Hematopoietic multipotent progenitor cell treated with erythropoietin and hydrocortisone succinate and interleukin-3 and kit ligand, for 6 days (in vitro differentiated cells): ENCODE measurements at regions not wholly inside any gene's neighbourhood (a gene's known extent, or its start where the extent isn't known, plus 50 kb on each side); places are given as distances from the start of the nearest gene placed in this dataset.

Experiments
- DNase-seq: peaks from one replicate; pipeline ENCODE4 v3.0.0-alpha.2; 2015

DNA sequence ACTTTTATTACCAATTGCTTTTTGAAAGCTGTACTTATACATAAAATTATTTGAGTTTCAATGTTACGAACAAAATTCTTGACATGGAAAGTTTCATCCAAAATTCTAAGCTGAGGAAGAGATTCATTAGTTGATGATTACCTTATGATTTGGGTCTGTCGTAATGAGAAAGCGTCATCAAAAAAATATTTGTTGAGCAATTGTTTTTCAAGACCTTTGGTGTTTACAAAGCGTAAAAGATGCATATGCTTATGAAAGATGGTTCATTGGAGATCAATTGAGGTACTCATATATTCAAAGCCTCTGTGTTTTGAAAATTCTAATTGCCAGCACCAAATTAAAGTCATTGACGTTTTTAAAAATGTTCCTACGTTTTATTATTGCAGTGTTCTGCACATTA, 110.5 kb upstream of the DOK5 start:
- DNase-seq: no peak

DNA sequence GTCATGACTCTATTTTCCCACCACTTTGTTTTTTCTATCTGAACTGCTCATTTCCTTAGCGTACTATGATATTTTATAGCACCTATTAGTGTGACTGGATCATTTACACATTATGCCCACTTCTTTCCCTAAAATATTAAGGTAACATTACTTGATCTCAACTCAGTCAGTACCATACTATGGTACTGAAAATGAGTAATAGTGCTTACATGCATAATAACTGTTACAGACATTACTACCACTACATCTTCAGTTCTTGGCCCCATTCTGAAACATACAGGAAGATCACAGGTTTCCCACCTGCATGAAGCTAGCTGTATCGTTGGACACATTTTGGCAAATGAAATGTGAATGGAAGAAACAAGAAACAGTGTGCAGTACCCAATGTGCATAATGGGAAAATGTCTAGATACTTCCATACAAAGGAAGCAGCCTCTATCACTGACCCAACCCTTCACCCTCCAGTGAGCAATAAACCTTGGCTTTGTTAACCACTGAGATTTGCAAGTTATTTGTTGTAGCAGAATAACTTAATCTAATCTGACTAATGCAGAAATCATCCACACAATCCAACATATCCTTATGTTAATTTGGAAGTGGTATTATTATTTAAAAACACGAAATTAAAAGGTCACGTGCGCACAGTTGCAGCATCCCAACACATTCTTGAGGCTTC, 108.6 kb upstream of the DOK5 start:
- no peak for DNase-seq

DNA sequence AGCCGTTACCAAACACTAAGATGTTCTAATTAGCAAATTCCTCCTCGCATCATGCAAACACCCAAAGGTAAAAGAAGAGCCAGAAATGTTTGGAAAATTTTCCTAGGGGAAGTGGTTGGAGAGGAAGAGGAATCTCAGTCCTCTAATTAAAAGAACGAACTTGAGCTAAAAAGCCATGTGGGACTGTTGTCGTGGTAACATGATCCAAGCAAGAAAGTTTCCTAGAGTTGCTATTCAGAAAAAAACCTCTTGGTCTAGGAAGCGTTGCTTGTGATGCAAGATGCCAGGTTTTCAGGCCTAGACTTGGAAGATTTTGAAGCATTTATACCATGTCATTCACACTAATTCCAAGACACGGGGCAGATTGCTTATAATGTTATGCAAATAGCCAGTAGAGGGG, 106.8 kb upstream of the DOK5 start:
- DNase-seq: no peak

DNA sequence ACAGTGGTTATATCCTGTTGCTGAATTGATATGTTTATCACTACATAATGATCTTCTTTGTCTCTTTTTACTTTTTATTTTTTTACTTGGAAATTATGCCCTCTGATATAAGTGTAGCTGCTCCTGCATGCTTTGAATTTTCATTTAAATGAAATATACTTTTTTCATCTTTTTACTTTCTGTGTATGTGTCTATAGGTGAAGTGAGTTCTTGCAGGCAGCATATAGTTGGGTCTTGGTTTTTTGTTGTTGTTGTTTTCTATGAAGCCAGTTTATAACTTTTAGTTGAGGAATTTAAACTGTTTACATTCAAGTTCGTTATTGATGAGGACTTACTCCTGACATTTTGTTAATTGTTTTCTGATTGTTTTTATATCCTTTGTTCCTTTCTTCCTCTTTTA, 103.1 kb upstream of the DOK5 start:
- DNase-seq: no peak

DNA sequence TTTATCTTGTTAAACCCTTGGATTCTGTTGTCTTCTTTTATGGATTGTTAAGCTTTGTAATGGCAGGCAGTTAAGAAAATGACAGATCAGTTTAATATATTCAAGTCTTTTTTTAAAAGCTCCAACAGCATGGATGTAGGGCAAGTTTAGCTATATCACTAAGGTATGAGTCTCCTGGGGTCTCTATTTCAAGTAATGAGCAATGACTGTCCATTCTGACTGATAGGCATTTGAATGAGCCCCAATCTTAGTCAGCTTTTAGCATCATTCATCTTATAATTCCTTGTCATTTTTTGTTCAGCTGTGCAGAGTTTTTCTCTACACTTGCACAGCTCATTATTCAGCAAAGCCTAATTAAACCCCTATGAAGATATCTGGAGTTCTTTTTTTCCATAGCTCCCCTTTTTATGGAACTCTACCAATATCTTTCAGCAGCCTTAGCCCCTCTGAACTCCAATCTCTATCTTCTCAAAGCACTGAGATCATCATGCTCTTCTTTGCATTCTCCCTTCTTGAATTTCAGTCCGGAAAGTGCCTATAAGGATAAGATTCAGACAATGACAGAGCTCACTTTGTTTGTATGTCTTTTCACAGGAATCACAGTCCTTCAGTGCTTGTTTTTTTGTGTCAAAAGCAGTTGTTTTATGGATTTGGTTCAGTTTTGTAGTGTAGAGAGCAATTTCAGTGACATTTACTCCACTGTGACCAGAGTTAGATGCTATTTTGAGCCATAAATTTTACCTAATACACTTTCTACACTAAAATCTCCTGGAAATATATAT, 97.2 kb upstream of the DOK5 start:
- DNase-seq: no peak

DNA sequence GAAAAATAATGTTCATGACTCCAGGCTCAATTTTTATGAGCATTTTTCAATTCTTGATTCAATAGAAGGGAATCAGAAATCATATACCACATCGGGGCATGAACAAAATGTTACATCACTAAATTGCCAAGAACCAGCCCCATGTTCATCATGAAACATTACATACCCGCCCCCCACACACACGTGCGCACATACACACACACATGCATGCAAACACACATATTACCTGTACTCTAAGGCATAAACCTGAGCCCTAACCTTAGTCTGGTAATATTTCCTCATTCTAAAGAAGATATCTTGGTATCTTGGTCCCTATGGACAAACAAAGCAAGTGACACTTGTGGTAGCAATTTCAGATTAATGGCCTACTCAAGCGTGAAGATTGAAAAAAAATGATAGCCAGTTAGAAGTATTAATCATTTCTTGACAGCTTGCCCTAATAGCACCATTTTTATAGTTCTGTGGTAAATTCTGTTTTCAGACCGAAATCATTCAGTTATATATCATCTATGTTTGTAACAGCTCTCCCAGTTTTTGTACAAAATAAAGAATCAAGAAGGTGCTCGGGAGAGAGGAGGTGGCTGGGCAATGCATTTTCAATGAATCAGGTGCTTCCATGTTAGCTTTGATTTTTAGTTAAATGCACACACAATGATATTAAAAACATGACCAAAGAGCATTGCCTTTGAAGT, 95.4 kb upstream of the DOK5 start:
- DNase-seq: no peak

DNA sequence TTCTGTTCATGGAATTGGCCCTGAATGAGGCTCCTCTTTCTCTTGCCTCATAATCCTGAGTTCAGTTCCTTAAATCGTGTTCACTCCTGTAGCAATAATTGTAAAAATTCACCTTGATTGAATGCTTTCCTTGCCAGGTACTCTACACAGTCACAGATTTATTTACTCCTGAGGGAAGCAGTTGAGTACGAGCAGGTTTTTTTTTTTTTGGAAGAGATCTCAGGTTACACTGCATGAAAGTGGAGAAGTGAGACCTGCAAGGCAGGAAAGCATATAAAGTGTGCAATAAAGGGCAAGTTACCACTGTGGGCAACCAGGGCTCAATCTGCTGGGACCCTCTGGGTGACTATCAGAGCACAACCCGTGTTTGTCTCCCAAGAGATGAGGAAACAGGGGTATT, 93.0 kb upstream of the DOK5 start:
- no peak for DNase-seq

DNA sequence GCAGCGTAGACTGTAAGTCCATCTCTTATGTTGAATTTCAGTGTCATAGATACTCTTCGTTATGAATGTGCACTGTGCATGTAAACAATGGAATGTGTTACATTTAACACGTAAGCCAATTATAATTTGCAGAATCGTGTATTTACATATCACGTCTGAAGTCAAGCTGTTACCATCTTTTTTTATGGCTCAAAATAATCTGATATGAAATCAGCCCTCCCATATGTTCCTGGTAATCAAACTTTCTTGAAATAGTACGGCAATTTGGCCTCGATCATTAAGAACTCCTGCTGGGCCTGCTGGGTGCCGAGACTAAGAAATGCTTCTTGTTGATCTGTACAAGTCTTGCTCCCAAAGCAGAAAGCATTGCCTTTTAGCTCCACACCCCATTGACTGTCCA, 89.6 kb upstream of the DOK5 start:
- no peak for DNase-seq

DNA sequence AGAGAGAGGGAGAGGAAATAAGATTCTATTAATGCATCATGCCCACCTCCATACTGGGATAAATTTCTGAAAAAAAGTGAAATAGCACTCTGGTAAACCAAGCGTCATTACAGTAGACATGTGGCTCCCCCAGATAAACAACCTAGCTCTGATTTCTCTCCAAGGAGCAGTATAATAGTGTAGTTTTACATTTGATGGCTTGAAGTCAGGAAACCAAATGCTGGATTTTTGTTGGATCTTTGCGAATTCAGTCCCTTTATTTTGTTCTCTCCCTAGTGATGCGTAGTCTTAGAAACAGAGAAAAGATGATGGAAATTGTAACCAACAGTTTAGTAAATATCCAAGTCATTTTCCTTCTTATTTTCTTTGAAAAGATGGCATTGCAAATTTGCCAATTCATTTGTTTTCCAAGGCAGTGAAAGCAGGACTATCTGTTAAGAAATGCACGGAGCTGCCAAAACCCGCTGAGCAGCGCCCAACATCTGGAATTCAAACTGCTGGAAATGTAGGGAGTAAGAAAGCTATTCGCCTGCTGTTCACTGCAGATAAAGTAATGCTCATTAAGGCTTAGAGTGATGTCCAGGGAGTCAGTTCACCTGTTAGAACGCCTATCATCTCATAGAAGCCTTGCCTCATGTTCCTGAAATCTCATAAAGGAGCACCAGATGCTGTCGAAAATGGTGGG, 85.7 kb upstream of the DOK5 start:
- DNase-seq: no peak

DNA sequence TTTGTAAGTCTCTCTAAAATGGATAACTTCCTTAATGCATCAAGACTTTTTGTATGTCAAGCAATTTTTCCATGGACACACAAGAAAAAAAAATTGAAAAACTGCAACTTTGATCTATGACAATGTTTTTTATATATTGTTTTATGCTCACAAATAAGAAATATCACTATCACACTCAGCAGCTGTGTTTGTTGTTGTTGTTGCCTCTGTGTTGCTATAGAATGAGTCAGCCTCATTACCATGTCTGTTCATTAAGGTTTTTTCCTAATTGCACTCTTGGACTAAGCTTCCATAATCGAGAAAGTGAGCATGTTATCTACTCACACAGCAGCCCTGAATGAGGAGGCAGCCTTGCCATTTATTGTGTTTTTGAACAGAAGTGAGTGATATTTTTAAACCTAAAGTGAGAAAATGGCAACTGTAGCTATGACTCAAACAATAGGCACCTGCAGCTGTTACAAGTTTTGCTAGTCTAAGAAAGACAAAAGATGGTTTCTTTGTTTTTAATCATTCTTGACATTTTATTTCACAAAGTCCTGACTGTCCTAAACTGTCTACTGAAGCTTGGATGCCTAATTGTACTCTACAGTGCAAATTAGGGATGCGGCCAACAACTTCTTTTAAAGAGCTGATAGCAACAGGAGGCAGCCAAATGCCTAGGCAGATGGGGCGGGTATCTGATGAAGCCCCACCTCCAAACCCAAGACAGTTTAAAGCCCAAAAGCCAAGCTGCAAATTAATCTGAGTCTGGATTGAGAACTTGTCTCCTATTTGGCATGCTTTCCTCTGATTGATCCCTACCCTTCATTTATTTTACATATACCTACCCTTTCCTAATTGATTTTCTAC, 77.9 kb upstream of the DOK5 start:
- DNase-seq: no peak

DNA sequence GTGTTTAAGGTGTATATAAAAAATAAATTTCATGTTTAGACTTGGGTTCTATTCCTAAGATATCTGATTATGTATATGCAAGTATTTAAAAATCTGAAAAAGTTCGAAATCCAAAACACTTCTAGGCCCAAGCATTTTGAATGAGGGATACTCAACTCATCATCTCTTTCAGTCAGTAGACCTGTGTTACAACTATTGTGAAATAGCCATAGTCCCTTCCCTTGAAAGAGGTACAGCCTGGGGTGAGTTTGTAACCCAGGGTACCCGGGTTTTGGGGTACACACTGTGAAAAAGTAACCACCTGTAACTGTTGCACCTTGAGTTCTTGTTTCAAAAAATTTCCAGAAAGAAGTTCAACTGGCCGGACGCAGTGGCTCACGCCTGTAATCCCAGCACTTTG, 76.6 kb upstream of the DOK5 start:
- no peak for DNase-seq

DNA sequence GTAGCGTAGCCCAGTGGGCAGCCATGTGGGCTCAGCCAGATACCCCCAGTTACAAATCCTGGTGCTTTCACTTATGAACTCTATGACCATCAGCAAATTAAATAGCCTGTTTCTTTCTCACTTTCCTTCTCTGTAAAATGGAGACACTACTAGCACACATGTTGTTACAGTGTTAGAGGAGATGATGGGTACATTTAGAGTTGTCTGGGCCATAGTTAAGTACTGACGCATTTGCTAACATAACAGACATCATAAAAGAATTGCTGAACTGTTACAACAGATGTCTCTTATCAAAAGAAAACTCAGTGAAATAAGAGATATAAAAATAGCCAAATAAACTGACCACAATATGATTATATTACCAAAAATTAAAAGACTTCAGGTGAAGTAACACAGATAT, 69.9 kb upstream of the DOK5 start:
- no peak for DNase-seq

DNA sequence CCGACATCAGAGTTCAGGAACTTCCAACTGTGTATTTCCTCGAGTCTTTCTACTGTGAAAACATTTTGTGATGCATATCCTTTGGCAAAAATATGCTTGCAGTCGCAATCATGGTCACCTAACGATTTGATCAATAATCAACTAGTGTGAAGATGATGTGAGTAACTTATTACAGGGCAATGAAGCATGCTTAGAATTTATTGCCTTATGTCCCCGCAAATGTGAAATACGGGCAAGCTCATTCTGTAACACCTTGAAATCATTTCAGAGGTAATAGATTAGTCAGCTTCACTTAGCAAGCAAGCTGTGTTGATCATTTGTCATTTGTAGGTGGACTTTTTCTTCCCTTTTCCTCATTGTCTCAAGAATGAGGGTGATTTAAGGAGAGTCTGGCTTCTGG, 67.9 kb upstream of the DOK5 start:
- no peak for DNase-seq

DNA sequence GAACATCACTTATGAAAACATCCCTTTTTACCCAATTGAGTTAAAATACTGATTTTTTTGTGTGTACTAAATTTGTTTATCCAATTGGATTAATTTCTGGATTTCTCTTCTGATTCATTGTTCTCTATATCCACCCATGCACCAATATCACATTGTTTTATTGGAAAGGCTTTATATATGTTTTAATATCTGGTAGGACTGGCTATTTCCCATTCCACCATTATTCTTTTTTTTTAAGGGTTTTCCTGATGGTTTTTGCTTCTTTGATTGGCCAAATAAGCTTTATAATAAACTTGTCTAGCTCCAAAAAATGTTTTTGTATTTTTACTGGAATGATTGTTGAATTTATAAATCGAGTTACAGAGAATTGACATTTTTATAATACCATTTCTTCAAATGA, 59.4 kb upstream of the DOK5 start:
- no peak for DNase-seq

DNA sequence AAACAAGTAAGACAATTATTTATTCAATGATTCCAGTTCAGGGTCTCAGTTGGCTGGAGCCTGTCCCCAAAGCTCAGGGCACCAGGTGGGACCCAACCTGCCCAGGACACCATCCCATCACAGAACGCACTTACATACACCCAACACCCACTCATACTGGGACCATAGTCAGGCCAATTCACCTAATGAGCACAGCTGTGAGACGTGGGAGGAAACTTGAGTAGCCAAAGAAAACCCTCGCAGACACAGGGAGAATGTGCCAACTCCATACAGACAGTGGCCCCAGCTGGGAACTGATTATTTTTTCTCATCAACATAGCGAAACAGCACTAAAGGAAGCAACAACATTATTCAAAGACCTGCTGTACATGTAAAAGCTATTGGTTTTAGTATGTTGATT, 58.6 kb upstream of the DOK5 start:
- DNase-seq: no peak

DNA sequence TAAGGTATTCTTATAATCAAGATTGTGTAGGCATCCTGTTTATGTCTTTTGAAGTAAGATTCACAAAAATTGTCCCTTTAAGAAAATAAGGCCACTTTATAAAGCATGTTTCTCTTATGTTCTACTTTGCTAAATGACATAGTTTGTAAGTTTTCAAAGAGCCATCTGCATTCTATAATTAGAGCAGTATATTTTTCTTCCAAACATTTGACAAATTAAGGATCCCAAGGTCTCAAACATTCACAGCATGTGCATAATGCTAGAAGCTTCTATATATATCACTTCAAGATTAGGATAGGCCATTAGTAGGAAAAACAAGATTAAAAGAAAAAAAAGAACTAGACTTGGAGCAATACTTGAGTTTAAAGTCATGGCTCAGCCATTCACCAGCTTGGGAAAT, 55.9 kb upstream of the DOK5 start:
- no peak for DNase-seq
